IMR-90 (cell line): ENCODE measurements at regions not wholly inside any gene's neighbourhood (a gene's known extent, or its start where the extent isn't known, plus 50 kb on each side); places are given as distances from the start of the nearest gene placed in this dataset.

Experiments
- ATAC-seq: fragments of 200-7000 bp; cut with Tn5 transposase; 2 replicates; pipeline ENCODE4 v1.9.1; 2020; ENCODE audit warnings: low read depth, mild to moderate bottlenecking, moderate library complexity
- BruUV-seq: library from RNA; stranded (reverse); fragments of 400-500 nt; replicated peaks from 2 replicates; lab custom pipeline; 2021; lab: Mats Ljungman, UMichigan
- CTCF ChIA-PET: fragments of 300-600 bp; formaldehyde crosslinking; extraction: SDS; loops from one replicate; lab custom pipeline; 2021; ENCODE audit warnings: antibody characterized with exemption; lab: Yijun Ruan, JAX
- POLR2A ChIA-PET: fragments of 300-600 bp; sonication (Branson Sonifier 250); formaldehyde crosslinking; loops from one replicate; lab custom pipeline; 2022; ENCODE audit warnings: antibody characterized with exemption; ENCODE audit not compliant: unreplicated experiment; lab: Charles Lee
- DNase-seq: peaks from one replicate; pipeline ENCODE4 v3.0.0; 2013
- H2AFZ ChIP-seq: replicated peaks from 2 replicates; pipeline ENCODE3; 2013; ENCODE audit warnings: low read length, mild to moderate bottlenecking; ENCODE audit not compliant: poor library complexity
- H2AK5ac ChIP-seq: 2 replicates; pipeline ENCODE4 v1.6.1; 2013; ENCODE audit warnings: low read depth, low read length, inconsistent platforms
- H2AK9ac ChIP-seq: replicated peaks from 2 replicates; pipeline ENCODE3; 2013; ENCODE audit warnings: mild to moderate bottlenecking, low read depth, low read length, moderate library complexity; ENCODE audit not compliant: poor library complexity
- H2BK120ac ChIP-seq: 2 replicates; pipeline ENCODE4 v1.6.1; 2013; ENCODE audit warnings: low read depth, low read length, inconsistent platforms
- H2BK15ac ChIP-seq: 3 replicates; pipeline ENCODE4 v1.6.1; 2013; ENCODE audit warnings: low read depth, low read length, inconsistent platforms
- H2BK20ac ChIP-seq: 2 replicates; pipeline ENCODE4 v1.6.1; 2013; ENCODE audit warnings: low read depth, mild to moderate bottlenecking, inconsistent platforms, low read length, moderate library complexity
- H2BK5ac ChIP-seq: 2 replicates; pipeline ENCODE4 v1.6.1; 2013; ENCODE audit warnings: mild to moderate bottlenecking, low read depth, low read length, inconsistent platforms; ENCODE audit not compliant: poor library complexity, severe bottlenecking
- H3K14ac ChIP-seq: replicated peaks from 2 replicates; pipeline ENCODE4 v1.6.1; 2013; ENCODE audit warnings: low read depth, low read length, inconsistent platforms
- H3K18ac ChIP-seq: 2 replicates; pipeline ENCODE4 v1.6.1; 2013; ENCODE audit warnings: low read depth, low read length, control low read depth
- H3K23ac ChIP-seq: 2 replicates; pipeline ENCODE4 v1.6.1; 2013; ENCODE audit warnings: low read depth, low read length, inconsistent platforms
- H3K27ac ChIP-seq: 2 replicates; pipeline ENCODE4 v1.5.1; 2013; ENCODE audit warnings: mild to moderate bottlenecking, control low read depth, low read length; ENCODE audit not compliant: insufficient read depth
- H3K27me3 ChIP-seq: 2 replicates; pipeline ENCODE4 v1.6.1; 2013; ENCODE audit warnings: low read length; ENCODE audit not compliant: control insufficient read depth, insufficient read depth
- H3K36me3 ChIP-seq: 2 replicates; pipeline ENCODE4 v1.6.1; 2013; ENCODE audit warnings: low read length, mixed read lengths; ENCODE audit not compliant: control insufficient read depth, insufficient read depth
- H3K4ac ChIP-seq: 2 replicates; pipeline ENCODE4 v1.6.1; 2013; ENCODE audit warnings: low read depth, low read length, inconsistent platforms
- H3K4me1 ChIP-seq: 2 replicates; pipeline ENCODE4 v1.6.1; 2013; ENCODE audit warnings: low read length, mixed read lengths; ENCODE audit not compliant: control insufficient read depth, insufficient read depth
- H3K4me2 ChIP-seq: 2 replicates; pipeline ENCODE4 v1.6.1; 2013; ENCODE audit warnings: low read depth, mild to moderate bottlenecking, control low read depth, low read length, moderate library complexity
- H3K4me3 ChIP-seq: 2 replicates; pipeline ENCODE4 v1.5.1; 2013; ENCODE audit warnings: low read depth, mild to moderate bottlenecking, control low read depth, low read length, moderate library complexity; ENCODE audit not compliant: insufficient read depth
- H3K56ac ChIP-seq: 2 replicates; pipeline ENCODE4 v1.6.1; 2013; ENCODE audit warnings: low read length, inconsistent platforms; ENCODE audit not compliant: insufficient read depth; ENCODE audit errors: extremely low read depth
- H3K79me1 ChIP-seq, 2 experiments: 2 replicates each; pipeline ENCODE4 v1.6.1; 2013; ENCODE audit warnings: low read length in 2 of 2, inconsistent platforms in 1 of 2, low read depth in 1 of 2
- H3K9ac ChIP-seq: 2 replicates; pipeline ENCODE4 v1.6.1; 2013; ENCODE audit warnings: low read depth, low read length, control low read depth
- H3K9me1 ChIP-seq: 2 replicates; pipeline ENCODE4 v1.6.1; 2013; ENCODE audit warnings: low read length, inconsistent platforms; ENCODE audit not compliant: insufficient read depth
- H3K9me3 ChIP-seq: 2 replicates; pipeline ENCODE4 v1.6.1; 2013; ENCODE audit warnings: low read length; ENCODE audit not compliant: control insufficient read depth, insufficient read depth
- H4K20me1 ChIP-seq: 2 replicates; pipeline ENCODE4 v1.6.1; 2013; ENCODE audit warnings: low read length, inconsistent platforms; ENCODE audit not compliant: insufficient read depth
- H4K5ac ChIP-seq: 2 replicates; pipeline ENCODE4 v1.6.1; 2013; ENCODE audit warnings: mild to moderate bottlenecking, low read depth, low read length, control low read depth
- H4K8ac ChIP-seq, 2 experiments: 2 replicates each; pipeline ENCODE4 v1.6.1; 2013; ENCODE audit warnings: low read depth in 2 of 2, low read length in 2 of 2, control low read depth in 1 of 2, inconsistent platforms in 1 of 2
- H4K91ac ChIP-seq: 2 replicates; pipeline ENCODE4 v1.6.1; 2013; ENCODE audit warnings: low read depth, low read length, inconsistent platforms; ENCODE audit not compliant: insufficient read depth
- BHLHE40 ChIP-seq: fragments of 150-350 bp; IDR thresholded peaks from 2 replicates; pipeline ENCODE4 v1.6.1; 2016; ENCODE audit warnings: mild to moderate bottlenecking, low read depth, low read length
- CEBPB ChIP-seq: IDR thresholded peaks from 2 replicates; pipeline ENCODE4 v1.6.1; 2012; ENCODE audit warnings: low read depth, low read length, improper control_type of control experiment
- CHD1 ChIP-seq: IDR thresholded peaks from 2 replicates; pipeline ENCODE4 v1.6.1; 2012; ENCODE audit warnings: low read depth, low read length, improper control_type of control experiment
- CTCF ChIP-seq: conservative IDR thresholded peaks from 2 replicates; pipeline ENCODE4 v1.5.1; 2012; ENCODE audit warnings: mild to moderate bottlenecking, low read depth, low read length, improper control_type of control experiment
- ELK1 ChIP-seq: fragments of 150-350 bp; IDR thresholded peaks from 2 replicates; pipeline ENCODE4 v1.6.1; 2016; ENCODE audit warnings: low read depth, mild to moderate bottlenecking, low read length, moderate library complexity, borderline replicate concordance
- FOS ChIP-seq: fragments of 150-350 bp; IDR thresholded peaks from 2 replicates; pipeline ENCODE4 v1.6.1; 2016; ENCODE audit warnings: low read depth, low read length
- MAFK ChIP-seq: IDR thresholded peaks from 2 replicates; pipeline ENCODE4 v1.6.1; 2012; ENCODE audit warnings: low read depth, low read length, improper control_type of control experiment
- MAZ ChIP-seq: IDR thresholded peaks from 2 replicates; pipeline ENCODE4 v1.6.1; 2012; ENCODE audit warnings: low read depth, mild to moderate bottlenecking, low read length, improper control_type of control experiment, moderate library complexity, borderline replicate concordance
- MXI1 ChIP-seq: IDR thresholded peaks from 2 replicates; pipeline ENCODE4 v1.6.1; 2012; ENCODE audit warnings: low read depth, mild to moderate bottlenecking, low read length, moderate library complexity, borderline replicate concordance
- NFE2L2 ChIP-seq: fragments of 150-350 bp; IDR thresholded peaks from 2 replicates; pipeline ENCODE4 v1.6.1; 2016; ENCODE audit warnings: low read depth, mild to moderate bottlenecking, low read length
- POLR2A ChIP-seq: IDR thresholded peaks from 2 replicates; pipeline ENCODE4 v1.6.1; 2012; ENCODE audit warnings: mild to moderate bottlenecking, low read depth, low read length
- RAD21 ChIP-seq: IDR thresholded peaks from 2 replicates; pipeline ENCODE4 v1.6.1; 2012; ENCODE audit warnings: low read length, improper control_type of control experiment
- RCOR1 ChIP-seq: IDR thresholded peaks from 2 replicates; pipeline ENCODE4 v1.6.1; 2012; ENCODE audit warnings: mild to moderate bottlenecking, low read length, improper control_type of control experiment; ENCODE audit not compliant: insufficient replicate concordance
- RFX5 ChIP-seq: IDR thresholded peaks from 2 replicates; pipeline ENCODE4 v1.8.0; 2012; ENCODE audit warnings: low read depth, mild to moderate bottlenecking, low read length, moderate library complexity
- SMC3 ChIP-seq: fragments of 150-350 bp; IDR thresholded peaks from 2 replicates; pipeline ENCODE4 v1.6.1; 2016; ENCODE audit warnings: low read depth, mild to moderate bottlenecking, antibody characterized with exemption, low read length, moderate library complexity
- USF2 ChIP-seq: fragments of 150-350 bp; IDR thresholded peaks from 2 replicates; pipeline ENCODE4 v1.6.1; 2017; ENCODE audit warnings: mild to moderate bottlenecking, antibody characterized with exemption, low read length, low read depth
- WGBS, 2 experiments: methylation state at CpG; one replicate each; pipeline versions ENCODE4 v1.1.5 to v1.1.7; 2013; ENCODE audit warnings: missing lambda C conversion rate in 2 of 2; ENCODE audit not compliant: insufficient read length in 1 of 2; ENCODE audit errors: extremely low coverage in 2 of 2; 5-methylcytosine and 5-hydroxymethylcytosine counted together
- dilution Hi-C: fragments of 300-500 bp; cut with HindIII; formaldehyde crosslinking; loops from one replicate; pipeline ENCODE4 v1.14.3; 2018; ENCODE audit warnings: low sequenced_read_pairs; ENCODE audit not compliant: unreplicated experiment
- in situ Hi-C: fragments of 300-500 bp; cut with MboI; formaldehyde crosslinking; loops from 3 replicates; pipeline ENCODE4 v1.14.3; 2019; ENCODE audit warnings: low sequenced_read_pairs, inconsistent platforms, mixed read lengths
- intact Hi-C: fragments of 100-400 bp; cut with micrococcal nuclease; formaldehyde crosslinking; loops from 2 replicates; pipeline ENCODE4 v1.10.0; 2022

GRCh38 chr3:82824491-82824890 lies 1063.0 kb upstream of the GBE1 start:
- Histone ChIP-seq H3K36me3 (no peaks in the 10 kb centered on the region), H2AK5ac (no peak overlapping the region), H3K27ac (no peak overlapping the region), H3K23ac (no peak overlapping the region), H4K5ac (no peak overlapping the region), H2BK20ac (no peak overlapping the region), H3K9me1 (no peaks in the 10 kb centered on the region), H3K9ac (no peak overlapping the region), H3K4me1 (no peaks in the 10 kb centered on the region), H4K91ac (no peak overlapping the region), H3K56ac (no peak overlapping the region), H2BK5ac (no peak overlapping the region), H3K14ac (no peak overlapping the region), H3K4me2 (no peak overlapping the region), H2BK15ac (no peak overlapping the region), H3K9me3 (peaks cover 4% of the 10 kb centered on the region; the same call in 1 of the 2 replicates), H3K4ac (no peak overlapping the region), H2AK9ac (no peak overlapping the region), H2BK120ac (no peak overlapping the region), H2AFZ (no peak overlapping the region), H4K8ac (no peak overlapping the region), H3K79me1 (no peaks in the 10 kb centered on the region), H3K18ac (no peak overlapping the region), H4K20me1 (no peaks in the 10 kb centered on the region), H3K27me3 (no peaks in the 10 kb centered on the region), H3K4me3 (no peak overlapping the region)
- in situ Hi-C loops (no loop called here), intact Hi-C loops (no loop called here), dilution Hi-C loops (no loop called here)
- WGBS, 2 experiments, result no CpG with 5 or more reads among the region's 2 CpGs
- TF ChIP-seq RCOR1 (no peak), FOS (no peak), CEBPB (no peak), MAZ (no peak), SMC3 (no peak), MXI1 (no peak), MAFK (no peak), CHD1 (no peak), RFX5 (no peak), RAD21 (no peak), POLR2A (no peak), ELK1 (no peak), USF2 (no peak), BHLHE40 (no peak), NFE2L2 (no peak), CTCF (no peak)
- ChIA-PET POLR2A (no interaction called here), CTCF (no interaction called here)
- no TSS peak for BruUV-seq
- ATAC-seq (no peak), DNase-seq (no peak)
